ENCODE measurements at regions not wholly inside any gene's neighbourhood (a gene's known extent, or its start where the extent isn't known, plus 50 kb on each side); places are given as distances from the start of the nearest gene placed in this dataset.
"Not testable (repeated sequence)": the region's sequence is repeated elsewhere in the genome, so short reads cannot be mapped to it uniquely, and the experiment has no call there.

GRCh38 chr12:70008944-70009343 lies 183.9 kb downstream of the MYRFL start:
- DNase-seq (ENCODE audit: low read depth): no peak

GRCh38 chr12:70011353-70011752 lies 186.3 kb downstream of the MYRFL start:
- DNase-seq (ENCODE audit: low read depth): no peak

- DNase-seq (ENCODE audit: low read depth): not testable (repeated sequence)
Measured at GRCh38 chr12:70013016-70013415, 188.0 kb downstream of the MYRFL start.

- DNase-seq (ENCODE audit: low read depth): no peak
Measured at GRCh38 chr12:70028515-70028914, 203.5 kb downstream of the MYRFL start.

- no peak for DNase-seq (ENCODE audit: low read depth)
Measured at GRCh38 chr12:70028918-70029317, 203.9 kb downstream of the MYRFL start.

- no peak for DNase-seq (ENCODE audit: low read depth)
Measured at GRCh38 chr12:70031046-70031445, 206.0 kb downstream of the MYRFL start.

GRCh38 chr12:70032076-70032475 lies 207.0 kb downstream of the MYRFL start:
- no peak for DNase-seq (ENCODE audit: low read depth)

GRCh38 chr12:70033310-70033709 lies 208.3 kb downstream of the MYRFL start:
- DNase-seq (ENCODE audit: low read depth): no peak

- DNase-seq (ENCODE audit: low read depth): no peak
Measured at GRCh38 chr12:70040141-70040540, 203.1 kb upstream of the CNOT2 start.

- DNase-seq (ENCODE audit: low read depth): no peak
Measured at GRCh38 chr12:70042675-70043074, 200.6 kb upstream of the CNOT2 start.

- DNase-seq (ENCODE audit: low read depth): no peak
Measured at GRCh38 chr12:70043490-70044138, 199.6 kb upstream of the CNOT2 start.

GRCh38 chr12:70044167-70044566 lies 199.1 kb upstream of the CNOT2 start:
- no peak for DNase-seq (ENCODE audit: low read depth)

GRCh38 chr12:70045036-70045435 lies 198.2 kb upstream of the CNOT2 start:
- no peak for DNase-seq (ENCODE audit: low read depth)

GRCh38 chr12:70045514-70045913 lies 197.7 kb upstream of the CNOT2 start:
- no peak for DNase-seq (ENCODE audit: low read depth)

GRCh38 chr12:70048521-70049250 lies 194.5 kb upstream of the CNOT2 start:
- DNase-seq (ENCODE audit: low read depth): no peak

GRCh38 chr12:70049596-70050360 lies 193.5 kb upstream of the CNOT2 start:
- no peak for DNase-seq (ENCODE audit: low read depth)

- DNase-seq (ENCODE audit: low read depth): no peak
Measured at GRCh38 chr12:70052476-70052875, 190.8 kb upstream of the CNOT2 start.

- DNase-seq (ENCODE audit: low read depth): peak; percentile 68
Measured at GRCh38 chr12:70052931-70053497, 190.2 kb upstream of the CNOT2 start.

- no peak for DNase-seq (ENCODE audit: low read depth)
Measured at GRCh38 chr12:70059373-70059772, 183.9 kb upstream of the CNOT2 start.

GRCh38 chr12:70060634-70061033 lies 182.6 kb upstream of the CNOT2 start:
- DNase-seq (ENCODE audit: low read depth): no peak

- no peak for DNase-seq (ENCODE audit: low read depth)
Measured at GRCh38 chr12:70068743-70069142, 174.5 kb upstream of the CNOT2 start.

- no peak for DNase-seq (ENCODE audit: low read depth)
Measured at GRCh38 chr12:70069221-70070105, 173.8 kb upstream of the CNOT2 start.
